GM23248 (cell line): ENCODE measurements at regions not wholly inside any gene's neighbourhood (a gene's known extent, or its start where the extent isn't known, plus 50 kb on each side); places are given as distances from the start of the nearest gene placed in this dataset.

Source experiments
- EZH2 ChIP-seq: fragments of 200-600 bp; sonication (generic); IDR thresholded peaks from 2 replicates; pipeline ENCODE4 v1.6.1; 2018; ENCODE audit warnings: antibody characterized with exemption, mild to moderate bottlenecking; ENCODE audit not compliant: insufficient read depth, poor library complexity, severe bottlenecking
- EZH2phosphoT487 ChIP-seq: fragments of 200-600 bp; sonication (generic); IDR thresholded peaks from 2 replicates; pipeline ENCODE4 v1.6.1; 2018; ENCODE audit warnings: antibody characterized with exemption, moderate library complexity, mild to moderate bottlenecking, low read depth; ENCODE audit not compliant: insufficient read depth

DNA sequence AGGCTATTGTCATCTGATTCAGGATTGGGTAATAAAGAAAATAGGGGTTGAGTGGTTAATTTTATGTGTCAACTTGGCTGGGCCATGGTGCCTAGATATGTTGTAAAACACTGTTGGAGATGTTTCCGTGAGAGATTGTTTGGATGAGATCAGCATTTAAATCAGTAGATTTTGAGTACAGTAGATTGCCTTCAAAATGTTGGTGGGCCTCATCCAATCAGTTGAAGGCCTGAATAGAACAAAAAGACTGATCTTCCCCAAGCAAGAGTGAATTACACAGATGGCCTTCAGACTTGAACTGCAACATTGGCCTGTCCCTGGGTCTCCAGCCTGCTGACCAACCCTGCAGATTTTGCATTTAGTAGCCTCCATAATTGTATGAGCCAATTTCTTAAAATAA, 401.3 kb upstream of the KIF2A start:
- TF ChIP-seq EZH2 (no peak), EZH2phosphoT487 (no peak)
